ENCODE measurements at regions not wholly inside any gene's neighbourhood (a gene's known extent, or its start where the extent isn't known, plus 50 kb on each side); places are given as distances from the start of the nearest gene placed in this dataset.

- TF ChIP-seq CTCF (conservative IDR thresholded peaks at IDR 0.05 in 1 of 2, IDR thresholded peaks at IDR 0.05 in 1 of 2; ENCODE audit: extremely low read depth in 1 of 2, insufficient read depth in 1 of 2, low read depth in 1 of 2, low read length in 2 of 2) (no peak), EZH2 (IDR thresholded peaks at IDR 0.05; ENCODE audit: borderline replicate concordance, low read length) (no peak)
These were observed 618.7 kb upstream of the CADM1 start for GRCh38 chr11:116122697-116123472.

Measured in mammary epithelial cell (primary cell).